ENCODE measurements at regions not wholly inside any gene's neighbourhood (a gene's known extent, or its start where the extent isn't known, plus 50 kb on each side); places are given as distances from the start of the nearest gene placed in this dataset.
A peak's percentile ranks its signal among the peaks of the same experiment; 100 is the strongest.

- no peaks in the 10 kb centered on the region for H3K4me1 Mint-ChIP-seq
- DNase-seq = no peak
- no peaks in the 10 kb centered on the region for H3K36me3 Mint-ChIP-seq
- H3K4me3 Mint-ChIP-seq = no peak overlapping the region
- H3K9me3 Mint-ChIP-seq = peaks cover 0 to 9% (median 0%) of the 10 kb centered on the region in 7 donors
- H3K27me3 Mint-ChIP-seq = no peaks in the 10 kb centered on the region
- H3K27ac Mint-ChIP-seq = no peak overlapping the region
- ATAC-seq (ENCODE audit: low read depth in 2 of 2) = no peak
Observed at GRCh38 chr13:104895521-104895920, 1639.9 kb downstream of the EFNB2 start.

- ATAC-seq (ENCODE audit: low read depth in 2 of 2) (no peak), DNase-seq (no peak)
- Mint-ChIP-seq H3K4me1 (no peaks in the 10 kb centered on the region), H3K9me3 (peaks cover 0 to under 1% (median 0%) of the 10 kb centered on the region in 7 donors), H3K27ac (no peak overlapping the region), H3K36me3 (no peaks in the 10 kb centered on the region), H3K4me3 (no peak overlapping the region), H3K27me3 (no peaks in the 10 kb centered on the region)
Observed at GRCh38 chr13:104875038-104875754, 1660.3 kb downstream of the EFNB2 start.

- H3K36me3 Mint-ChIP-seq = no peaks in the 10 kb centered on the region
- no peak for DNase-seq
- H3K4me1 Mint-ChIP-seq = no peaks in the 10 kb centered on the region
- H3K27me3 Mint-ChIP-seq = no peaks in the 10 kb centered on the region
- no peak for ATAC-seq (ENCODE audit: low read depth in 2 of 2)
- H3K4me3 Mint-ChIP-seq = no peak overlapping the region
- peaks cover 0 to 7% (median 0%) of the 10 kb centered on the region in 7 donors for H3K9me3 Mint-ChIP-seq
- H3K27ac Mint-ChIP-seq = no peak overlapping the region
Observed at GRCh38 chr13:104872153-104872552, 1663.3 kb downstream of the EFNB2 start.

- DNase-seq (no peak), ATAC-seq (ENCODE audit: low read depth in 2 of 2) (no peak)
- Mint-ChIP-seq H3K4me3 (no peak overlapping the region), H3K9me3 (peaks cover 0 to 7% (median 0%) of the 10 kb centered on the region in 7 donors), H3K36me3 (no peaks in the 10 kb centered on the region), H3K4me1 (no peaks in the 10 kb centered on the region), H3K27me3 (no peaks in the 10 kb centered on the region), H3K27ac (no peak overlapping the region)
Observed at GRCh38 chr13:104871456-104871855, 1664.0 kb downstream of the EFNB2 start.

GRCh38 chr13:104869501-104869900, 1666.0 kb downstream of the EFNB2 start:
- H3K27me3 Mint-ChIP-seq = no peaks in the 10 kb centered on the region
- ATAC-seq (ENCODE audit: low read depth in 2 of 2) (no peak), DNase-seq (no peak)
- H3K4me1 Mint-ChIP-seq = no peaks in the 10 kb centered on the region
- H3K36me3 Mint-ChIP-seq = no peaks in the 10 kb centered on the region
- H3K9me3 Mint-ChIP-seq = peaks cover 0 to 7% (median 2%) of the 10 kb centered on the region in 7 donors
- H3K4me3 Mint-ChIP-seq = no peak overlapping the region
- no peak overlapping the region for H3K27ac Mint-ChIP-seq

GRCh38 chr13:104868806-104869205, 1666.7 kb downstream of the EFNB2 start:
- H3K4me1 Mint-ChIP-seq = no peaks in the 10 kb centered on the region
- no peaks in the 10 kb centered on the region for H3K27me3 Mint-ChIP-seq
- peaks cover 0 to 7% (median 2%) of the 10 kb centered on the region in 7 donors for H3K9me3 Mint-ChIP-seq
- DNase-seq = no peak
- H3K4me3 Mint-ChIP-seq = no peak overlapping the region
- no peak for ATAC-seq (ENCODE audit: low read depth in 2 of 2)
- no peak overlapping the region for H3K27ac Mint-ChIP-seq
- no peaks in the 10 kb centered on the region for H3K36me3 Mint-ChIP-seq

- no peak overlapping the region for H3K4me3 Mint-ChIP-seq
- no peak overlapping the region for H3K27ac Mint-ChIP-seq
- DNase-seq (no peak), ATAC-seq (ENCODE audit: low read depth in 2 of 2) (no peak)
- H3K36me3 Mint-ChIP-seq = no peaks in the 10 kb centered on the region
- no peaks in the 10 kb centered on the region for H3K4me1 Mint-ChIP-seq
- no peaks in the 10 kb centered on the region for H3K27me3 Mint-ChIP-seq
- H3K9me3 Mint-ChIP-seq = peaks cover 0 to 6% (median 3%) of the 10 kb centered on the region in 7 donors
Observed at GRCh38 chr13:104855581-104855980, 1679.9 kb downstream of the EFNB2 start.

- no peaks in the 10 kb centered on the region for H3K27me3 Mint-ChIP-seq
- ATAC-seq (ENCODE audit: low read depth in 2 of 2) = no peak
- H3K36me3 Mint-ChIP-seq = no peaks in the 10 kb centered on the region
- H3K4me1 Mint-ChIP-seq = no peaks in the 10 kb centered on the region
- no peak overlapping the region for H3K4me3 Mint-ChIP-seq
- no peak overlapping the region for H3K27ac Mint-ChIP-seq
- DNase-seq = no peak
- peaks cover 0 to 5% (median 0%) of the 10 kb centered on the region in 7 donors for H3K9me3 Mint-ChIP-seq
Observed at GRCh38 chr13:104854698-104855097, 1680.8 kb downstream of the EFNB2 start.

GRCh38 chr13:104854007-104854406, 1681.5 kb downstream of the EFNB2 start:
- Mint-ChIP-seq H3K4me3 (no peak overlapping the region), H3K36me3 (no peaks in the 10 kb centered on the region), H3K9me3 (peaks cover 0 to 5% (median 0%) of the 10 kb centered on the region in 7 donors), H3K27ac (no peak overlapping the region), H3K4me1 (no peaks in the 10 kb centered on the region), H3K27me3 (no peaks in the 10 kb centered on the region)
- DNase-seq (no peak), ATAC-seq (ENCODE audit: low read depth in 2 of 2) (no peak)

GRCh38 chr13:104847922-104848321, 1687.5 kb downstream of the EFNB2 start:
- H3K4me1 Mint-ChIP-seq = no peaks in the 10 kb centered on the region
- H3K4me3 Mint-ChIP-seq = no peak overlapping the region
- no peak for DNase-seq
- H3K36me3 Mint-ChIP-seq = no peaks in the 10 kb centered on the region
- H3K27ac Mint-ChIP-seq = no peak overlapping the region
- H3K27me3 Mint-ChIP-seq = no peaks in the 10 kb centered on the region
- no peak for ATAC-seq (ENCODE audit: low read depth in 2 of 2)
- H3K9me3 Mint-ChIP-seq = peaks cover 0 to 5% (median 0%) of the 10 kb centered on the region in 7 donors

- no peak overlapping the region for H3K27ac Mint-ChIP-seq
- no peak for DNase-seq
- peaks cover 0 to 5% (median 0%) of the 10 kb centered on the region in 7 donors for H3K9me3 Mint-ChIP-seq
- H3K27me3 Mint-ChIP-seq = no peaks in the 10 kb centered on the region
- no peak overlapping the region for H3K4me3 Mint-ChIP-seq
- ATAC-seq (ENCODE audit: low read depth in 2 of 2) = no peak
- no peaks in the 10 kb centered on the region for H3K4me1 Mint-ChIP-seq
- no peaks in the 10 kb centered on the region for H3K36me3 Mint-ChIP-seq
Observed at GRCh38 chr13:104843401-104843800, 1692.1 kb downstream of the EFNB2 start.

GRCh38 chr13:104841110-104841509, 1694.4 kb downstream of the EFNB2 start:
- no peak for ATAC-seq (ENCODE audit: low read depth in 2 of 2)
- Mint-ChIP-seq H3K36me3 (no peaks in the 10 kb centered on the region), H3K9me3 (peaks cover 0 to 8% (median 0%) of the 10 kb centered on the region in 7 donors), H3K4me3 (no peak overlapping the region), H3K4me1 (no peaks in the 10 kb centered on the region), H3K27me3 (no peaks in the 10 kb centered on the region), H3K27ac (no peak overlapping the region)
- DNase-seq = no peak

- ATAC-seq (ENCODE audit: low read depth in 2 of 2) (no peak), DNase-seq (no peak)
- H3K4me1 Mint-ChIP-seq = no peaks in the 10 kb centered on the region
- no peaks in the 10 kb centered on the region for H3K27me3 Mint-ChIP-seq
- H3K4me3 Mint-ChIP-seq = no peak overlapping the region
- no peaks in the 10 kb centered on the region for H3K36me3 Mint-ChIP-seq
- H3K9me3 Mint-ChIP-seq = peaks cover 0 to 8% (median 0%) of the 10 kb centered on the region in 7 donors
- peak overlapping the region in 2 of 6 donors; percentile 61 to 63 for H3K27ac Mint-ChIP-seq
Observed at GRCh38 chr13:104837756-104838155, 1697.7 kb downstream of the EFNB2 start.

- DNase-seq (no peak), ATAC-seq (ENCODE audit: low read depth in 2 of 2) (no peak)
- Mint-ChIP-seq H3K27ac (no peak overlapping the region), H3K9me3 (peaks cover 0 to 12% (median 0%) of the 10 kb centered on the region in 7 donors), H3K36me3 (no peaks in the 10 kb centered on the region), H3K27me3 (no peaks in the 10 kb centered on the region), H3K4me1 (no peaks in the 10 kb centered on the region), H3K4me3 (no peak overlapping the region)
Observed at GRCh38 chr13:104833221-104833620, 1702.2 kb downstream of the EFNB2 start.

Measured in naive B cell (primary cell).